B cell (primary cell): ENCODE measurements at regions not wholly inside any gene's neighbourhood (a gene's known extent, or its start where the extent isn't known, plus 50 kb on each side); places are given as distances from the start of the nearest gene placed in this dataset.

Source experiments
- ATAC-seq: fragments of 200-7000 bp; cut with Tn5 transposase; one replicate; pipeline ENCODE4 v1.10.0; 2021; ENCODE audit warnings: low read depth, mild to moderate bottlenecking, moderate number of reproducible peaks, moderate library complexity
- CTCF ChIA-PET: fragments of 350-600 bp; sonication (Branson Sonifier 250); formaldehyde crosslinking; loops from one replicate; lab custom pipeline; 2021; ENCODE audit warnings: antibody characterized with exemption, inconsistent platforms; lab: Charles Lee
- POLR2A ChIA-PET: fragments of 350-600 bp; sonication (Branson Sonifier 250); formaldehyde crosslinking; loops from one replicate; lab custom pipeline; 2021; ENCODE audit warnings: antibody characterized with exemption; lab: Charles Lee
- DNase-seq: peaks from one replicate; pipeline ENCODE4 v3.0.0; 2013
- H2AFZ ChIP-seq: 2 replicates; pipeline ENCODE4 v1.6.1; 2012; ENCODE audit warnings: mild to moderate bottlenecking, low read depth, low read length; ENCODE audit not compliant: insufficient read depth, poor library complexity, severe bottlenecking
- H3K27ac ChIP-seq, 2 donors: 1 replicate in 1 of 2; 2 replicates in 1 of 2; pipeline ENCODE4 v1.5.1; 2012 to 2013; ENCODE audit warnings: low read length in 2 of 2, mild to moderate bottlenecking in 2 of 2, moderate library complexity in 1 of 2
- H3K27me3 ChIP-seq, 4 experiments: fragments of 200-600 bp in 1 of 4; sonication (generic) in 1 of 4; replicated peaks in 1 of 4; 1 replicate in 2 of 4; 2 replicates in 2 of 4; pipeline versions ENCODE4 v1.6.1 to v1.7.0; 2013 to 2016; ENCODE audit warnings: low read length in 3 of 4, mild to moderate bottlenecking in 2 of 4, mixed read lengths in 1 of 4, moderate library complexity in 1 of 4; ENCODE audit not compliant: insufficient read depth in 4 of 4, control insufficient read depth in 3 of 4; ENCODE audit errors: control extremely low read depth in 1 of 4
- H3K36me3 ChIP-seq, 2 experiments: replicated peaks in 1 of 2; 1 replicate in 1 of 2; 2 replicates in 1 of 2; pipeline versions ENCODE4 v1.6.1 to v1.7.1; 2013; ENCODE audit warnings: low read length in 1 of 2; ENCODE audit not compliant: insufficient read depth in 2 of 2, control insufficient read depth in 1 of 2; ENCODE audit errors: control extremely low read depth in 1 of 2, extremely low read depth in 1 of 2
- H3K4me1 ChIP-seq, 2 donors: fragments of 200-600 bp in 1 of 2; sonication (generic) in 1 of 2; 1 replicate in 1 of 2; 2 replicates in 1 of 2; pipeline versions ENCODE4 v1.5.1 to v1.6.1; 2013 to 2017; ENCODE audit warnings: low read length in 2 of 2; ENCODE audit not compliant: control insufficient read depth in 2 of 2, insufficient read depth in 2 of 2
- H3K4me2 ChIP-seq: replicated peaks from 2 replicates; pipeline ENCODE3; 2012; ENCODE audit warnings: mild to moderate bottlenecking, low read depth, low read length; ENCODE audit not compliant: poor library complexity, severe bottlenecking
- H3K4me3 ChIP-seq, 5 experiments: fragments of 200-600 bp in 1 of 5; sonication (generic) in 1 of 5; 1 replicate in 3 of 5; 2 replicates in 2 of 5; pipeline versions ENCODE4 v1.5.1 to v1.7.0; 2011 to 2016; ENCODE audit warnings: low read length in 4 of 5, mild to moderate bottlenecking in 4 of 5, low read depth in 2 of 5, control low read depth in 1 of 5, moderate library complexity in 1 of 5; ENCODE audit not compliant: insufficient read depth in 1 of 5; ENCODE audit errors: control extremely low read depth in 1 of 5, extremely low read depth in 1 of 5
- H3K79me2 ChIP-seq: fragments of 200-600 bp; sonication (generic); one replicate; pipeline ENCODE4 v1.6.0; 2016; ENCODE audit warnings: low read length; ENCODE audit not compliant: control insufficient read depth, insufficient read depth
- H3K9ac ChIP-seq: fragments of 200-600 bp; sonication (generic); 2 replicates; pipeline ENCODE4 v1.6.1; 2017; ENCODE audit warnings: mild to moderate bottlenecking, low read length, moderate library complexity
- H3K9me3 ChIP-seq, 3 donors: one replicate each; pipeline versions ENCODE4 v1.6.1 to v1.7.1; 2013; ENCODE audit warnings: low read length in 2 of 3; ENCODE audit not compliant: control insufficient read depth in 2 of 3, insufficient read depth in 1 of 3; ENCODE audit errors: control extremely low read depth in 1 of 3
- H4K20me1 ChIP-seq: 2 replicates; pipeline ENCODE4 v1.6.0; 2012; ENCODE audit warnings: mild to moderate bottlenecking, low read length; ENCODE audit not compliant: insufficient read depth, control insufficient read depth, poor library complexity, severe bottlenecking
- H3K27ac Mint-ChIP-seq: one replicate; pipeline ENCODE4 v1.8.0; 2021; ENCODE audit warnings: mixed read lengths
- H3K27me3 Mint-ChIP-seq: one replicate; pipeline ENCODE4 v1.8.0; 2021; ENCODE audit warnings: mixed read lengths
- H3K4me1 Mint-ChIP-seq: one replicate; pipeline ENCODE4 v1.8.0; 2021; ENCODE audit warnings: mixed read lengths
- H3K4me3 Mint-ChIP-seq: one replicate; pipeline ENCODE4 v1.8.0; 2021; ENCODE audit warnings: mixed read lengths
- H3K9me3 Mint-ChIP-seq: one replicate; pipeline ENCODE4 v1.8.0; 2022; ENCODE audit warnings: mixed read lengths; ENCODE audit not compliant: insufficient read depth
- CTCF ChIP-seq: fragments of 200-600 bp; IDR thresholded peaks from one replicate; pipeline ENCODE4 v1.8.0; 2022; ENCODE audit warnings: antibody characterized with exemption, mild to moderate bottlenecking
- EZH2 ChIP-seq: IDR thresholded peaks from 2 replicates; pipeline ENCODE4 v1.6.1; 2012; ENCODE audit warnings: borderline replicate concordance, low read depth, mild to moderate bottlenecking, moderate library complexity, low read length; ENCODE audit not compliant: insufficient read depth, poor library complexity, severe bottlenecking
- WGBS: methylation state at CpG from one replicate; pipeline ENCODE4 v1.1.5; 2013; ENCODE audit warnings: missing lambda C conversion rate; ENCODE audit not compliant: insufficient coverage; 5-methylcytosine and 5-hydroxymethylcytosine counted together
- intact Hi-C: fragments of 100-400 bp; cut with micrococcal nuclease; formaldehyde crosslinking; loops from one replicate; pipeline ENCODE4 v1.10.0; 2022

- Histone ChIP-seq H3K4me2 (no peak overlapping the region), H3K4me1 (no peaks in the 10 kb centered on the region), H4K20me1 (no peaks in the 10 kb centered on the region), H3K36me3 (no peaks in the 10 kb centered on the region), H3K79me2 (no peaks in the 10 kb centered on the region), H3K27me3 (no peaks in the 10 kb centered on the region), H3K4me3 (no peak overlapping the region), H3K9ac (no peak overlapping the region), H3K27ac (no peak overlapping the region), H3K9me3 (peaks cover 0 to 9% (median 2%) of the 10 kb centered on the region in 3 donors), H2AFZ (no peak overlapping the region)
- DNase-seq, result no peak
- ChIA-PET POLR2A (no interaction called here), CTCF (no interaction called here)
- no CpG with 5 or more reads among the region's 2 CpGs for WGBS
- TF ChIP-seq CTCF (no peak), EZH2 (no peak)
- peaks cover 4% of the 10 kb centered on the region for H3K9me3 Mint-ChIP-seq
- no peak overlapping the region for H3K4me3 Mint-ChIP-seq
- H3K27ac Mint-ChIP-seq, result no peak overlapping the region
- no peaks in the 10 kb centered on the region for H3K4me1 Mint-ChIP-seq
- intact Hi-C loops, result no loop called here
- H3K27me3 Mint-ChIP-seq, result no peaks in the 10 kb centered on the region
- no peak for ATAC-seq
These were observed 338.7 kb upstream of the IGFBP7 start for GRCh38 chr4:57448901-57449300.

- H3K9me3 Mint-ChIP-seq, result peaks cover 4% of the 10 kb centered on the region
- H3K27me3 ChIP-seq, result no peaks in the 10 kb centered on the region
- H3K4me1 Mint-ChIP-seq, result no peaks in the 10 kb centered on the region
- ChIA-PET POLR2A (no interaction called here), CTCF (no interaction called here)
- no peaks in the 10 kb centered on the region for H3K79me2 ChIP-seq
- no peak overlapping the region for H3K9ac ChIP-seq
- TF ChIP-seq EZH2 (no peak), CTCF (no peak)
- no peaks in the 10 kb centered on the region for H3K36me3 ChIP-seq
- peaks cover 0 to 6% (median 2%) of the 10 kb centered on the region in 3 donors for H3K9me3 ChIP-seq
- no peaks in the 10 kb centered on the region for H3K27me3 Mint-ChIP-seq
- H3K4me2 ChIP-seq, result no peak overlapping the region
- WGBS, result 63% methylated on average over 1 of the region's 4 CpGs
- no peak overlapping the region for H3K27ac Mint-ChIP-seq
- no peak overlapping the region for H3K27ac ChIP-seq
- no peak overlapping the region for H3K4me3 ChIP-seq
- DNase-seq (no peak), ATAC-seq (no peak)
- intact Hi-C loops, result no loop called here
- H3K4me1 ChIP-seq, result no peaks in the 10 kb centered on the region
- no peak overlapping the region for H2AFZ ChIP-seq
- H3K4me3 Mint-ChIP-seq, result no peak overlapping the region
- no peaks in the 10 kb centered on the region for H4K20me1 ChIP-seq
These were observed 338.3 kb upstream of the IGFBP7 start for GRCh38 chr4:57448452-57448851.
